Natural killer cell (primary cell): ENCODE measurements at regions not wholly inside any gene's neighbourhood (a gene's known extent, or its start where the extent isn't known, plus 50 kb on each side); places are given as distances from the start of the nearest gene placed in this dataset.

Experiments used
- ATAC-seq, 3 donors: fragments of 150-1000 bp in 2 of 3; fragments of 200-7000 bp in 1 of 3; cut with Tn5 transposase; 1 replicate in 1 of 3; 2 replicates in 2 of 3; pipeline ENCODE4 v1.10.0; 2021; ENCODE audit warnings: mild to moderate bottlenecking in 2 of 3, moderate library complexity in 2 of 3
- DNase-seq, 2 donors: peaks; one replicate each; pipeline versions ENCODE4 v3.0.0 to v3.0.0-alpha.2; 2013 to 2021; ENCODE audit warnings: mixed read lengths in 1 of 2
- H3K27ac ChIP-seq: one replicate; pipeline ENCODE4 v1.5.1; 2013; ENCODE audit warnings: mild to moderate bottlenecking, low read length
- H3K27me3 ChIP-seq: one replicate; pipeline ENCODE4 v1.6.1; 2013; ENCODE audit warnings: low read length; ENCODE audit not compliant: control insufficient read depth, insufficient read depth
- H3K36me3 ChIP-seq: one replicate; pipeline ENCODE4 v1.6.1; 2013; ENCODE audit warnings: low read length; ENCODE audit not compliant: control insufficient read depth, insufficient read depth
- H3K4me1 ChIP-seq: one replicate; pipeline ENCODE4 v1.6.1; 2013; ENCODE audit warnings: low read length; ENCODE audit not compliant: control insufficient read depth, insufficient read depth
- H3K4me3 ChIP-seq: one replicate; pipeline ENCODE4 v1.5.1; 2013; ENCODE audit warnings: low read length
- H3K9me3 ChIP-seq: one replicate; pipeline ENCODE4 v1.6.1; 2013; ENCODE audit warnings: low read length; ENCODE audit not compliant: control insufficient read depth, insufficient read depth
- H3K27ac Mint-ChIP-seq, 2 donors: one replicate each; pipeline ENCODE4 v1.8.0; 2022; ENCODE audit warnings: mild to moderate bottlenecking in 2 of 2, mixed read lengths in 2 of 2, moderate library complexity in 1 of 2
- H3K27me3 Mint-ChIP-seq, 2 donors: one replicate each; pipeline ENCODE4 v1.8.0; 2022; ENCODE audit warnings: low read depth in 2 of 2, mixed read lengths in 2 of 2
- H3K36me3 Mint-ChIP-seq: one replicate; pipeline ENCODE4 v1.8.0; 2022; ENCODE audit warnings: mixed read lengths
- H3K4me1 Mint-ChIP-seq, 2 donors: one replicate each; pipeline ENCODE4 v1.8.0; 2022; ENCODE audit warnings: mixed read lengths in 2 of 2
- H3K4me3 Mint-ChIP-seq: one replicate; pipeline ENCODE4 v1.8.0; 2022; ENCODE audit warnings: mild to moderate bottlenecking, moderate library complexity, mixed read lengths
- H3K9me3 Mint-ChIP-seq, 2 donors: one replicate each; pipeline ENCODE4 v1.8.0; 2022; ENCODE audit warnings: mixed read lengths in 2 of 2
- CTCF ChIP-seq: fragments of 200-600 bp; IDR thresholded peaks from one replicate; pipeline ENCODE4 v1.8.0; 2022; ENCODE audit warnings: antibody characterized with exemption
- WGBS: methylation state at CpG from one replicate; pipeline ENCODE4 v1.1.7; 2013; ENCODE audit warnings: missing lambda C conversion rate; ENCODE audit not compliant: insufficient coverage; 5-methylcytosine and 5-hydroxymethylcytosine counted together
- intact Hi-C: fragments of 100-400 bp; cut with micrococcal nuclease; formaldehyde crosslinking; loops from one replicate; pipeline ENCODE4 v1.14.2; 2022

- no peaks in the 10 kb centered on the region for H3K36me3 Mint-ChIP-seq
- no peaks in the 10 kb centered on the region for H3K4me1 Mint-ChIP-seq
- no peak overlapping the region for H3K27ac Mint-ChIP-seq
- Histone ChIP-seq H3K36me3 (no peaks in the 10 kb centered on the region), H3K9me3 (no peaks in the 10 kb centered on the region), H3K27ac (no peak overlapping the region), H3K4me3 (no peak overlapping the region), H3K27me3 (no peaks in the 10 kb centered on the region), H3K4me1 (no peaks in the 10 kb centered on the region)
- H3K9me3 Mint-ChIP-seq: no peaks in the 10 kb centered on the region
- no peak overlapping the region for H3K4me3 Mint-ChIP-seq
- 99% methylated on average over 3 of the region's 3 CpGs for WGBS
- DNase-seq: no peak
- no peak for TF ChIP-seq CTCF
- ATAC-seq: no peak
- H3K27me3 Mint-ChIP-seq: peaks cover 3 to 4% of the 10 kb centered on the region in 2 donors
- intact Hi-C loops: no loop called here
Observed at GRCh38 chr4:25539241-25539640, 116.4 kb upstream of the SLC34A2 start.

- Mint-ChIP-seq H3K4me1 (no peaks in the 10 kb centered on the region), H3K27ac (no peak overlapping the region), H3K4me3 (no peak overlapping the region), H3K27me3 (peaks cover 6 to 15% of the 10 kb centered on the region in 2 donors), H3K36me3 (no peaks in the 10 kb centered on the region), H3K9me3 (no peaks in the 10 kb centered on the region)
- Histone ChIP-seq H3K4me1 (no peaks in the 10 kb centered on the region), H3K36me3 (no peaks in the 10 kb centered on the region), H3K4me3 (no peak overlapping the region), H3K27ac (no peak overlapping the region), H3K9me3 (no peaks in the 10 kb centered on the region), H3K27me3 (no peaks in the 10 kb centered on the region)
- 85% methylated on average over 2 of the region's 2 CpGs for WGBS
- ATAC-seq: no peak
- intact Hi-C loops: no loop called here
- no peak for TF ChIP-seq CTCF
- no peak for DNase-seq
Observed at GRCh38 chr4:25540734-25541133, 114.9 kb upstream of the SLC34A2 start.

- H3K27me3 ChIP-seq: no peaks in the 10 kb centered on the region
- no peak overlapping the region for H3K4me3 ChIP-seq
- TF ChIP-seq CTCF: no peak
- Mint-ChIP-seq H3K36me3 (no peaks in the 10 kb centered on the region), H3K9me3 (no peaks in the 10 kb centered on the region), H3K27ac (no peak overlapping the region), H3K4me3 (no peak overlapping the region), H3K4me1 (no peaks in the 10 kb centered on the region), H3K27me3 (peaks cover 10 to 15% of the 10 kb centered on the region in 2 donors)
- WGBS: 91% methylated on average over 5 of the region's 5 CpGs
- H3K4me1 ChIP-seq: no peaks in the 10 kb centered on the region
- intact Hi-C loops: no loop called here
- H3K36me3 ChIP-seq: no peaks in the 10 kb centered on the region
- no peak overlapping the region for H3K27ac ChIP-seq
- no peaks in the 10 kb centered on the region for H3K9me3 ChIP-seq
- ATAC-seq (no peak), DNase-seq (no peak)
Observed at GRCh38 chr4:25547343-25547742, 108.3 kb upstream of the SLC34A2 start.

- H3K27ac ChIP-seq: no peak overlapping the region
- no peaks in the 10 kb centered on the region for H3K36me3 Mint-ChIP-seq
- intact Hi-C loops: no loop called here
- no peak overlapping the region for H3K4me3 Mint-ChIP-seq
- DNase-seq (no peak), ATAC-seq (no peak)
- H3K4me1 ChIP-seq: no peaks in the 10 kb centered on the region
- H3K27ac Mint-ChIP-seq: no peak overlapping the region
- H3K27me3 Mint-ChIP-seq: peaks cover 6 to 11% of the 10 kb centered on the region in 2 donors
- H3K36me3 ChIP-seq: no peaks in the 10 kb centered on the region
- H3K27me3 ChIP-seq: no peaks in the 10 kb centered on the region
- no peaks in the 10 kb centered on the region for H3K4me1 Mint-ChIP-seq
- no peak overlapping the region for H3K4me3 ChIP-seq
- no peaks in the 10 kb centered on the region for H3K9me3 ChIP-seq
- TF ChIP-seq CTCF: no peak
- no peaks in the 10 kb centered on the region for H3K9me3 Mint-ChIP-seq
Observed at GRCh38 chr4:25549413-25549812, 106.2 kb upstream of the SLC34A2 start.
